H9 (cell line): ENCODE measurements at regions not wholly inside any gene's neighbourhood (a gene's known extent, or its start where the extent isn't known, plus 50 kb on each side); places are given as distances from the start of the nearest gene placed in this dataset.

Experiments
- DNase-seq: peaks from one replicate; pipeline ENCODE4 v3.0.0-alpha.2; 2017
- H2AFZ ChIP-seq: one replicate; pipeline ENCODE4 v1.6.1; 2013; ENCODE audit warnings: mild to moderate bottlenecking, low read length, control low read depth, moderate library complexity
- H2AK5ac ChIP-seq: 2 replicates; pipeline ENCODE4 v1.6.1; 2013; ENCODE audit warnings: low read length, control low read depth, mixed read lengths; ENCODE audit not compliant: insufficient read length
- H2BK120ac ChIP-seq: one replicate; pipeline ENCODE4 v1.6.1; 2013; ENCODE audit warnings: low read depth, mild to moderate bottlenecking, low read length, control low read depth, inconsistent platforms; ENCODE audit not compliant: poor library complexity, severe bottlenecking
- H2BK12ac ChIP-seq: 2 replicates; pipeline ENCODE4 v1.6.1; 2013; ENCODE audit warnings: low read length, control low read depth, mixed read lengths, low read depth; ENCODE audit not compliant: insufficient read length
- H2BK15ac ChIP-seq: 2 replicates; pipeline ENCODE4 v1.6.1; 2013; ENCODE audit warnings: low read depth, low read length, control low read depth
- H2BK20ac ChIP-seq: one replicate; pipeline ENCODE4 v1.6.1; 2013; ENCODE audit warnings: low read depth, mild to moderate bottlenecking, low read length, control low read depth, inconsistent platforms; ENCODE audit not compliant: poor library complexity, severe bottlenecking
- H2BK5ac ChIP-seq: 2 replicates; pipeline ENCODE4 v1.6.1; 2013; ENCODE audit warnings: low read length, control low read depth, mixed read lengths; ENCODE audit not compliant: insufficient read length
- H3K14ac ChIP-seq: 2 replicates; pipeline ENCODE4 v1.6.1; 2013; ENCODE audit warnings: low read length, control low read depth; ENCODE audit not compliant: insufficient read depth
- H3K18ac ChIP-seq: 2 replicates; pipeline ENCODE4 v1.6.1; 2013; ENCODE audit warnings: low read depth, mild to moderate bottlenecking, mixed read lengths, low read length, control low read depth; ENCODE audit not compliant: insufficient read length
- H3K23ac ChIP-seq: 2 replicates; pipeline ENCODE4 v1.6.1; 2013; ENCODE audit warnings: low read length, control low read depth, mixed read lengths, low read depth; ENCODE audit not compliant: insufficient read length
- H3K23me2 ChIP-seq: 2 replicates; pipeline ENCODE4 v1.6.1; 2013; ENCODE audit warnings: low read depth, mild to moderate bottlenecking, mixed read lengths, low read length, control low read depth; ENCODE audit not compliant: insufficient read length, poor library complexity, severe bottlenecking
- H3K27ac ChIP-seq: 2 replicates; pipeline ENCODE4 v1.5.1; 2013; ENCODE audit warnings: low read length, control low read depth, mixed read lengths, low read depth; ENCODE audit not compliant: insufficient read length
- H3K27me3 ChIP-seq: 2 replicates; pipeline ENCODE4 v1.6.1; 2013; ENCODE audit warnings: low read length, control low read depth, inconsistent platforms; ENCODE audit not compliant: insufficient read depth
- H3K4ac ChIP-seq: 2 replicates; pipeline ENCODE4 v1.6.1; 2013; ENCODE audit warnings: low read depth, mild to moderate bottlenecking, control low read depth, inconsistent platforms, low read length, moderate library complexity
- H3K4me1 ChIP-seq: 2 replicates; pipeline ENCODE4 v1.6.1; 2013; ENCODE audit warnings: low read length, control low read depth, inconsistent platforms; ENCODE audit not compliant: insufficient read depth
- H3K4me2 ChIP-seq: 2 replicates; pipeline ENCODE4 v1.6.1; 2013; ENCODE audit warnings: low read length, control low read depth, mixed read lengths; ENCODE audit not compliant: insufficient read length, insufficient read depth
- H3K56ac ChIP-seq: 2 replicates; pipeline ENCODE4 v1.6.1; 2013; ENCODE audit warnings: low read depth, mild to moderate bottlenecking, mixed read lengths, low read length, control low read depth; ENCODE audit not compliant: insufficient read length
- H3K79me1 ChIP-seq: 2 replicates; pipeline ENCODE4 v1.6.1; 2013; ENCODE audit warnings: low read depth, mild to moderate bottlenecking, moderate library complexity, low read length, control low read depth, inconsistent platforms; ENCODE audit not compliant: insufficient read depth, poor library complexity, severe bottlenecking
- H3K79me2 ChIP-seq: 2 replicates; pipeline ENCODE4 v1.6.1; 2013; ENCODE audit warnings: low read length, control low read depth, inconsistent platforms; ENCODE audit not compliant: insufficient read depth
- H3K9ac ChIP-seq: 2 replicates; pipeline ENCODE4 v1.6.1; 2013; ENCODE audit warnings: low read length, control low read depth, mixed read lengths; ENCODE audit not compliant: insufficient read length; ENCODE audit errors: extremely low read depth
- H3K9me3 ChIP-seq: one replicate; pipeline ENCODE4 v1.6.1; 2013; ENCODE audit warnings: low read depth, low read length, inconsistent platforms; ENCODE audit not compliant: control insufficient read depth
- H3T11ph ChIP-seq: one replicate; pipeline ENCODE4 v1.6.1; 2013; ENCODE audit warnings: mild to moderate bottlenecking, low read length, control low read depth, inconsistent platforms
- H4K20me1 ChIP-seq: one replicate; pipeline ENCODE4 v1.6.1; 2013; ENCODE audit not compliant: control insufficient read depth, insufficient read length, insufficient read depth
- H4K5ac ChIP-seq: 2 replicates; pipeline ENCODE4 v1.6.1; 2013; ENCODE audit warnings: low read depth, mild to moderate bottlenecking, mixed read lengths, low read length, control low read depth; ENCODE audit not compliant: insufficient read length
- H4K8ac ChIP-seq: replicated peaks from 2 replicates; pipeline ENCODE4 v1.6.1; 2013; ENCODE audit warnings: low read length, control low read depth, mixed read lengths, low read depth; ENCODE audit not compliant: insufficient read length
- H4K91ac ChIP-seq: 2 replicates; pipeline ENCODE4 v1.6.1; 2013; ENCODE audit warnings: low read depth, mild to moderate bottlenecking, moderate library complexity, mixed read lengths, low read length, control low read depth; ENCODE audit not compliant: insufficient read length
- H3K27ac Mint-ChIP-seq, 3 experiments: 2 replicates in 2 of 3; 3 replicates in 1 of 3; pipeline ENCODE4 v1.8.0; 2020 to 2021; ENCODE audit warnings: mixed read lengths in 3 of 3, mild to moderate bottlenecking in 1 of 3, moderate library complexity in 1 of 3
- H3K27me3 Mint-ChIP-seq: 2 replicates; pipeline ENCODE4 v1.8.0; 2021; ENCODE audit warnings: low read depth, mild to moderate bottlenecking, moderate library complexity, mixed read lengths
- H3K36me3 Mint-ChIP-seq, 3 experiments: 2 replicates in 2 of 3; 3 replicates in 1 of 3; pipeline ENCODE4 v1.8.0; 2020 to 2021; ENCODE audit warnings: low read depth in 3 of 3, mixed read lengths in 3 of 3; ENCODE audit not compliant: insufficient read depth in 1 of 3
- H3K4me1 Mint-ChIP-seq, 2 experiments: 2 replicates each; pipeline ENCODE4 v1.8.0; 2020; ENCODE audit warnings: mixed read lengths in 2 of 2
- H3K4me3 Mint-ChIP-seq, 2 experiments: 2 replicates in 1 of 2; 3 replicates in 1 of 2; pipeline ENCODE4 v1.8.0; 2020 to 2021; ENCODE audit warnings: mild to moderate bottlenecking in 2 of 2, mixed read lengths in 2 of 2, moderate library complexity in 1 of 2
- H3K9me3 Mint-ChIP-seq, 2 experiments: 2 replicates in 1 of 2; 3 replicates in 1 of 2; pipeline ENCODE4 v1.8.0; 2020; ENCODE audit warnings: mild to moderate bottlenecking in 2 of 2, mixed read lengths in 2 of 2, moderate library complexity in 1 of 2
- CTCF ChIP-seq: fragments of 200-600 bp; sonication (generic); conservative IDR thresholded peaks from 3 replicates; pipeline ENCODE4 v1.8.0; 2021; ENCODE audit warnings: antibody characterized with exemption, mild to moderate bottlenecking
- WGBS: extraction: QIAGEN DNeasy Blood & Tissue Kit; methylation state at CpG from one replicate; pipeline ENCODE4 v1.1.7; 2013; ENCODE audit warnings: missing lambda C conversion rate, low lambda C conversion rate, mixed read lengths; ENCODE audit not compliant: insufficient read length; ENCODE audit errors: extremely low coverage; 5-methylcytosine and 5-hydroxymethylcytosine counted together

GRCh38 chr2:76279142-76279541 is 568.4 kb upstream of the GCFC2 start:
- H3K56ac ChIP-seq = no peak overlapping the region
- no peak overlapping the region for H2AK5ac ChIP-seq
- no peak overlapping the region for H3K14ac ChIP-seq
- H3K4me1 ChIP-seq = no peaks in the 10 kb centered on the region
- no peak overlapping the region for H3K23ac ChIP-seq
- H3K4ac ChIP-seq = no peak overlapping the region
- Mint-ChIP-seq H3K27ac (no peak overlapping the region), H3K4me3 (no peak overlapping the region), H3K36me3 (no peaks in the 10 kb centered on the region), H3K4me1 (peaks cover 0 to 9% of the 10 kb centered on the region in 2 experiments; a peak in 2 of 4 replicates), H3K9me3 (no peaks in the 10 kb centered on the region), H3K27me3 (no peaks in the 10 kb centered on the region)
- no peak for TF ChIP-seq CTCF
- no CpG with 5 or more reads among the region's 4 CpGs for WGBS
- H3K79me1 ChIP-seq = no peaks in the 10 kb centered on the region
- no peak overlapping the region for H3T11ph ChIP-seq
- no peaks in the 10 kb centered on the region for H3K79me2 ChIP-seq
- H4K91ac ChIP-seq = no peak overlapping the region
- H2BK12ac ChIP-seq = no peak overlapping the region
- no peak overlapping the region for H4K8ac ChIP-seq
- no peak overlapping the region for H4K5ac ChIP-seq
- no peaks in the 10 kb centered on the region for H4K20me1 ChIP-seq
- no peak overlapping the region for H2AFZ ChIP-seq
- H3K23me2 ChIP-seq = no peaks in the 10 kb centered on the region
- no peak overlapping the region for H3K9ac ChIP-seq
- no peak overlapping the region for H2BK20ac ChIP-seq
- no peaks in the 10 kb centered on the region for H3K9me3 ChIP-seq
- H3K4me2 ChIP-seq = no peak overlapping the region
- no peak overlapping the region for H2BK5ac ChIP-seq
- H2BK120ac ChIP-seq = no peak overlapping the region
- no peak for DNase-seq
- no peak overlapping the region for H2BK15ac ChIP-seq
- H3K18ac ChIP-seq = no peak overlapping the region
- no peak overlapping the region for H3K27ac ChIP-seq
- no peaks in the 10 kb centered on the region for H3K27me3 ChIP-seq
